Caki2 (cell line): ENCODE measurements at regions not wholly inside any gene's neighbourhood (a gene's known extent, or its start where the extent isn't known, plus 50 kb on each side); places are given as distances from the start of the nearest gene placed in this dataset.

Source experiments
- DNase-seq: peaks from one replicate; pipeline ENCODE4 v3.0.0-alpha.2; 2015; ENCODE audit warnings: low read depth
- in situ Hi-C: cut with HindIII; loops from 2 replicates; pipeline ENCODE4 v1.10.0; 2016; ENCODE audit warnings: low sequenced_read_pairs, low pct_unique_long_range_greater_than_20kb, mixed read lengths

- in situ Hi-C loops = no loop called here
Measured at GRCh38 chr11:69239641-69240040, 54.3 kb upstream of the MYEOV start.

DNA sequence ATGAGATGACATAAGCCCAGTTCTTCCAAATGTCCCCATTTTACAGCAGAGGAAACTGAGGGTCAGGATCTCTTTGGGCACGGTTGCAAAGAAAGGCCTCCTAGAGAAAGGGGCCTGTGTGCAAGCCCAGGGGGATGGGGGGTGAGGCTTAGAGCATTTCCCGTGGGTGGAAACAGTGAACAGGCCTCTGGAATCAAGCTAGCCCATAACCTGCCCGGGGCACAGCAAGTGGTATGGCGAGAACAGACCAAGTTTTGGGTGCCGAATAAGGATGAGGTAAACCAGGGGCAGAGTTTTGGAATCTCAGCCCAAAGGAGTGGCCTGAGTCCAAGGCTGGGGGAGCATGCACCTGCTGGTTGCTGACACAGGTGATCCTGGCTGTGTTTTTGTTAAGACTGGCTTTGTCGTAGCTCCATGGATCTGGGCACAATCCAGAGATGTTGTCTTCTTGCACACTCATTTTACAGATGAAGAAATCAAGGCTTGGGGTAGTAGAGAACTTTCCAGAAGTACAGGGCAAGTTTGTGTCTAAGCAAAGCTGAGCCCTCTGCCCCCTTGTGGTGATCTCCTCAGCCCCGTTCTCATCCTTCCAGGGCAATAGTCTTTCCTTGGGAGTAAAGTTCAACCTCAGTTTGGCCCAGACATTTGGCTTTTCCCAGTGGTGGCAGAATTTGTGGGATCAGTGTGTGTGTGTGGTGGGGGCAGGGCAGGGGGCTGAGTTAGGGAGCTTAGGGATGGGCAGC, 53.5 kb upstream of the MYEOV start:
- no peak for DNase-seq
- in situ Hi-C loops = no loop called here

More at GRCh38 chr11:69239641-69240040, 54.3 kb upstream of the MYEOV start:
- no peak for DNase-seq

- in situ Hi-C loops = no loop called here
- no peak for DNase-seq
Measured at GRCh38 chr11:69241075-69241740, 52.7 kb upstream of the MYEOV start.

GRCh38 chr11:69241844-69242243, 52.1 kb upstream of the MYEOV start:
- DNase-seq = no peak
- in situ Hi-C loops = no loop called here

GRCh38 chr11:69242266-69242920, 51.6 kb upstream of the MYEOV start:
- in situ Hi-C loops = no loop called here
- DNase-seq = no peak

DNA sequence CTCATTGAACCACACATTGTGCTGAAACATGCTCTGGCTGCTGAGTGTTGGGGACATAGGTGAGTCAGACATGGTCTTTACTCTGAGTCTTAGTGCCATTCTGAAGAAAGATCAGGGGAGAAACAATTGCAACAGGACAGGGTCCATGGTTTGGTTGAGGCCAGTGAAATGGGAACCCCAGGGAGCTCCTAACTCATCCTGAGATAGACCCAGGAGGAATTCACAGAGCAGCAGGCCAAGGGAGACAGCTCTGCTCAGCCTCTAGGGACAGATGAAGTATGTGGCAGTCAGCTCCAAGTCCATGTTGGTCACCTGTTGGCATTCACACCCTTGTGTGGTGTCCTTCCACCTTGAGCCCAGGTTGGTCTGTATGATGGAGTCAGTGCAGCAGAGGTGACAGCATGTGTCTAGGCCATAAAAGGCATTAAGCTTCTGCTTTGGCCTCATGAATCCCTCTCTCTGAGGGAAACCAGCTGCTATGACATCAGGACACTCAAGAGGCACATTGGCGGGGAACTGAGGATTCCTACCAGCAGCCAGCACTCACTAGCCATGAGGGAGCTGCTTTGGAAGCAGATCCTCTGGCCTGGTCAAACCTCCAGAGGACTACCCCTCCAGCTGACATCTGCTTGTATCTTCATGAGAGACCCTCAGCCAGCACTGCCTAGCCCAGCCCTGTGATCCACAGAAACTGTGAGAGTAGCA, 50.3 kb upstream of the MYEOV start:
- no peak for DNase-seq
- in situ Hi-C loops = no loop called here
